ENCODE measurements at regions not wholly inside any gene's neighbourhood (a gene's known extent, or its start where the extent isn't known, plus 50 kb on each side); places are given as distances from the start of the nearest gene placed in this dataset.

- no peak for TF ChIP-seq CTCF (conservative IDR thresholded peaks at IDR 0.05)
- no peak overlapping the region for H3K27ac ChIP-seq
Observed at GRCh38 chr2:238693337-238694093, 154.4 kb upstream of the TWIST2 start.

DNA sequence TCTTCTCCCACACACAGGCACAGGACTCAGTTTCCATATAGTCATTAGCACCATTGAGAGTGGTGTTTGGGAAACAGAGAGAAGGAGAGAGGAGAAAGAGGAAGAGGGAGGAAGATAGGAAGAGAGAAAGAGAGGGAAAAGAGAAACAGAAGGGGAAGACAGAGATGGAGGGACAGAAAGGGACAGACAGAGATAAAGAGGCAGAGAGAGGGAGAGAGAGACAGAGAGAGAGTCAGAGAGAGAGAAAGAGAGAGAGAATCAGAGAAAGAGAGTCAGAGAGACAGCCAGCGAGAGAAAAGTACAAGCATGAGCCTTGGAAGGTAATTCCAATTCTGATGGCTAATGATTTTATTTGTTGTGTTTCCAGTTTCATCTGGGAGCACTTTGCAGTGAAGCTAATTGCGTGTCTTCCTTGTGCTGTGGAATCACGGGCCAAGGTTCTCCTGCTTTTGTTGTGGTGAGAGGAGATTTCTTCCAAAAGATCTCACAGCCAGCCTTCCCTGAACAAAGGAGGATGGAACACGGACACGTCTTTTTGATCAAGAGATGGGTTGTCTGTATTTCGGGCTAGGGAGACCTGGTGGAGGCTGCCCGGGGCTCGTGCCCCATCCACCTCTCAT lies 153.6 kb upstream of the TWIST2 start:
- no peak overlapping the region for H3K27ac ChIP-seq
- no peak for TF ChIP-seq CTCF (conservative IDR thresholded peaks at IDR 0.05)

GRCh38 chr2:238694922-238695321 lies 153.0 kb upstream of the TWIST2 start:
- no peak overlapping the region for H3K27ac ChIP-seq

GRCh38 chr2:238695538-238695937 lies 152.3 kb upstream of the TWIST2 start:
- H3K27ac ChIP-seq = no peak overlapping the region
- TF ChIP-seq CTCF (conservative IDR thresholded peaks at IDR 0.05) = no peak

More at GRCh38 chr2:238694922-238695321, 153.0 kb upstream of the TWIST2 start:
- no peak for TF ChIP-seq CTCF (conservative IDR thresholded peaks at IDR 0.05)

GRCh38 chr2:238696331-238696730 lies 151.6 kb upstream of the TWIST2 start:
- TF ChIP-seq CTCF (conservative IDR thresholded peaks at IDR 0.05) = no peak
- H3K27ac ChIP-seq = no peak overlapping the region

- TF ChIP-seq CTCF (conservative IDR thresholded peaks at IDR 0.05) = no peak
- H3K27ac ChIP-seq = no peak overlapping the region
Observed at GRCh38 chr2:238696786-238697185, 151.1 kb upstream of the TWIST2 start.

DNA sequence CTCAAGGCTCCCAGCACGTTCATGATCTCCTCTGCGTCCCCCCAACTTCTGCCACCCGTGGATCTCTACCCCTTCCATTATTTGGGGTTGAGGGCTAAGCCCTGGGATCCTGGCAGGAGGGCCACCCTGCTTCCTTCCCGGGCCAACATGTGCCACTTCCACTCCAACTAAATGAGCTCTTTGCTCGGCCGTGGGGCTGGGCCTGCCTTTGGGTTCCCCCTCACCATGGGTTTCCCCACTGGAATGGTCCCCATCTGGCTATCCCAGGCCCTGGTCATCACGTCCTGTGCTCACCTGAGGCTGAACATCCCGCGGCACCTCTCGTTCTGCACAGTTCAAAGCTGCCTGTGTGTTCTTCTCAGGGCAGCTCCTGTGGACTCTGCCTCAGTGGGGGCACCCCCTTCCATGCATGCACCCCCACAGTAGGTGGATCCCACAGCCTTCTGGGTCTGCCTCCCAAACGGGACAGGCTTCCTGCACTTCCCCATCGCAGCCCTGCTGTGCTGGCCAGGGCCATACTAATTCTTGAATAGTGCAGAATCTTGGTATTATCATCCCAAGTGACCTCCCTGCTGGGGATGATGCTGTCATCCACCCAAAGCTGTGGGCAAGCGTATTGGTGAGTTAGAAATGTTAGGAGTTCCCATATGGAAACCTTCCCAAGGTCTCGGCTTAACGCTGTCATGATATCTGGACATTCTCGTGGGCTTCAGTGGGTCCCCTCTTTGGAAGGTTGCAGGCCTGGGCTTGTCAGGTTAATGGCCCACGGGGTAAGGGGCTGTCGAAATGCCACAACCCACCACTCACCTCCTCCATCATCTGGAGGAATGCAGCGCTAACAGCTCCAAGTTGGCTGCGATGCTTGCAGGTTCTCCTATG lies 150.5 kb upstream of the TWIST2 start:
- no peak overlapping the region for H3K27ac ChIP-seq
- TF ChIP-seq CTCF (conservative IDR thresholded peaks at IDR 0.05) = no peak
